LHCN-M2 (cell line): ENCODE measurements at regions not wholly inside any gene's neighbourhood (a gene's known extent, or its start where the extent isn't known, plus 50 kb on each side); places are given as distances from the start of the nearest gene placed in this dataset.

Source experiments
- DNase-seq: peaks from one replicate; pipeline ENCODE4 v3.0.0-alpha.2; 2012; ENCODE audit warnings: low read depth

DNA sequence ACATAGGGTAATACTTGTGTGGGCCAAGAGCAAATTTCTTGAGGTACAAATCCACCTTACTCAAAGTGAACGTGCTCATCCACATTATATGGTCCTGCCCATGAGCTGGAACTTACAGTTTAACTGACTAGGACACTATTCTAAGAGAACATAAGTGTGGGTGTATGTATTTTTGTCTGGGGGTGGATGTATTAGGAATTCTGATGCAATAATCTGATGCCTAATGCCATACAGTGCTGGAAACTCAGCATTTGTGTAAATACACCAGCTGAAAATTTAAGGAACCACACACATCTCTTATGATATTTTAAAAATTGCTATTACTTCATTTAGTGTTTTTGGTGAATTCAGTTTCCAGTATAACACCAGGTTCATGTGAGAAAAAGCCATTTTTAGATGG lies 1350.7 kb downstream of the ZPLD1 start:
- no peak for DNase-seq

DNA sequence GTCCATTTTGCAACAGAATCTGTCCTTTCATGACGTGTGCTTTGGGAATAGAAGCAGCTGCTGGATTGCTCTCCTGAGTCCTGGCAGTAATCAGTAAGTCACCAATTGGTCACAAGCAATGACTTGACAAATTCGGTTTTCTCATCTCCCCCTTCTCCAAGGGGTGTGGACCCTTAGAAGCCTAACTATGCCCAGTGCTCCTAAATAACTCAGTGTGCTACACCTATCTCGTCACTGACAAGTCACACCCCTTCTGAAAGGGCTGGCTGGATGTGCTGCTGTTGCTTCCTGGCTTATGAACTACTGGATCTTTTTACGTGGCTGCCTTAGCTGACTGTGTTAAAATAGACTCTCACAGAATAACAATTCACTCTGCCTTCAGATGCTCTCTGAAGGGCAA lies 1351.5 kb downstream of the ZPLD1 start:
- no peak for DNase-seq

DNA sequence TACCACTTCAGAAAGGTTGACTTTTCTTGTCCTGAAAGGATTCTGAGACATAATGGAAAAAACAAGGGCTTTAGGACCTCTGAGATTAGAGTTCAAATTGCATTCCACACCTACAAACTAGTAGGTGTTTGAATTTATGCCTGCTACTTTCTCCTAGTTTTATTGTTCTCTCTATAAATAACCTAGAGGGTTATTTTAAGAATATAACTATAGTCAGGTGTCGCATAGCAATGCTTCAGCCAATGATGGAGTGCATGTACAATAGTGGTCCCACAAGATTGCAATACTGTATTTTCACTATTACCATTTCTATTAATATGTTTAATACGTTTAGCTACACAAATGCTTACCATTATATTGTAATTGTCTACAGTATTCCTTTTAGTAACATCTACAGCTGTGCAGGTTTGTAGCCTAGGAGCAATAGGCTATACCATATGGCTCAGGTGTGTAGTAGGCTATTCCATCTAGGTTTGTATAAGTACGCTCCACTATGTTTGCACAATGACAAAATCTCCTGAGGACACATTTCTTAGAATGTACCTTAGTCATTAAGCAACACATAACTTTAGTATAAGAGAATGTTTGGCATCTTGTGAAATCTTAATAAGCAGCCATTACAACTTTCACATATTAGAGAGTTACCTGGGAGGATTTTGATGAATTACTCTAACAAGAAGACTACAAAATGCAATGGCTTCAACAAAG lies 1352.5 kb downstream of the ZPLD1 start:
- DNase-seq: no peak

DNA sequence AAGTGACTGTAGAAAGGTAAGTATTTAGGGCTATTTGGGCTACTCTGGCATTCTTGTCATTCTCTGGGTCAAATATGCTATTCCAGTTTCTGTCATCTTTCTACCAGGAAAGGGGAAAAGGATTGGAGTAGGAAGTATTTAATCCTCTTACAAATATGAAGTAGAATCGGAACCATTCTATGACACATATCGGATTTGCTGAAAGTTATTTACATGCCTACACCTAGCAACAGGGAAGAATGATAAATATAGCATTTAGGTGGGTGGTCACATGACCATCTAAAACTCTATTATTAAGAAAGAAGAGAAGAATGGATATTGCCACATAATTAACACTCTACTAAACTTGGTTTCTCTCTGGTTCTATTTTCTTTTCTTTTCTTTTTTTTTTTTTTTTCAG lies 1353.1 kb downstream of the ZPLD1 start:
- DNase-seq: no peak

DNA sequence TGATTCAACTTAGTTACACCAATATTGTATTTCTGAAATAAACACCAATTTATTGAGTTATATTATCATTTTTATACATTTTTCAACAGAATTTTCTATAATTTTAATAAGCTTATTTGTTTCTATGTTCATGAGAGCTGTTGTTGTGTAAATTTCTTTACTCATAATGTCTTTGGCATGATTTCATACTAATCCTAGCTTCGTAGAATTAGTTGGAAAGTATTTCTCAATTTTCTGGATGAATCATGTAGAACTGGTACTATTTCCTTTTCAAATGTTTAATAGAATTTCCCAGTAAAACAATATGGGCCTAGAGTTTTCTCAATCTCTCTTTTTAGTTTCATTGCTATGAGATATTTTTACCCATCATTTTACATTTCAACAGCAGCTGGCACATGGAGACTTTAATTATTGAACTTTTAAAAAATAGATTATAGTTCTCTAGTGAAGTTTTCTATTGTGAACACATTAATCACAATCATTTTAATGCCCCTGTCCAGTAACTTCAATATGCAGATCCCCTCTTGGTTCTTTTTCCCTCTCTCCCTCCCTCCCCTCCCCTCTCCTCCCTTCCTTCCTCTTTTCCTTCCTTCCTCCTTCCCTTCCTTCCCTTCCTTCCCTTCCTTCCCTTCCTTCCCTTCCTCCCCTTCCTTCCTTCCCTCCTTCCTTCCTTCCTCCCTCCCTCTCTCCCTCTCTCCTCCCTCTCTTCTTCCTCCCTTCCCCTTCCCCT lies 1357.1 kb downstream of the ZPLD1 start:
- DNase-seq: no peak

DNA sequence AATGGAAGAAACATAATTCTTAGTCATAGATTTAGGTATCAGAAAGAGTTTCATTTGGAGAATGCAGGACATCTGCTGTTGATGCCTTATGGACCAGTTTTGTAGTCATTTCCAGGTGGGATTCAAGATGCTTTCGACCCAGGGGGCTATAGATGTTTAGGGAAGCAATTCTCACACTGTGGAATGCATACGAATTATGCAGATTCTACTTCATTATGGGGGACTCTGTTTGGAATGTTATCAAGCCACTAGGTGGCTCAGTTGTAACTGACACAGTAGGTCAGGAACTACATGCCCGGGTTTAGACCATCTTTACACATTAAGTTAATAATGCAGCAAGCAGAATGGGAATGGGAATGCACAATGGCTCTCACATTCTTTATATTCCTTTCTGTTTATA lies 1359.8 kb downstream of the ZPLD1 start:
- no peak for DNase-seq

DNA sequence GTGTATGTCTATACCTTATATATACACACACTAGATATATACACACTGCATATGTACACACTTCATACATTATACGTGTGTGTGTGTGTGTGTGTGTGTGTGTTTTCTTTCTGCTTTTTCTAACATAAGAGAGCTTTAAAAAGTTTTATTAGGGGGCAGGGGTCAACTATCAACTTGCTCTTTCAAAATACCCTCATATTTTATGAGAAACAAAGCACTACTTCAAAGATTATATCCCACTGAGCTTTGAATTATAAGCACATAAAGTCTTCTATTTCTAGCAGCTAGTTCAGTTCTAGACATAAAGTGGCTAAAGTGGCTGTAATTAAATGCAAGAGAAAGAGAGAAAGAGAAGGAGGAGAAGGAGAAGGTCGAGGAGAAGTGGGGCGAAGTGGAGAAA lies 1361.3 kb downstream of the ZPLD1 start:
- DNase-seq: no peak

DNA sequence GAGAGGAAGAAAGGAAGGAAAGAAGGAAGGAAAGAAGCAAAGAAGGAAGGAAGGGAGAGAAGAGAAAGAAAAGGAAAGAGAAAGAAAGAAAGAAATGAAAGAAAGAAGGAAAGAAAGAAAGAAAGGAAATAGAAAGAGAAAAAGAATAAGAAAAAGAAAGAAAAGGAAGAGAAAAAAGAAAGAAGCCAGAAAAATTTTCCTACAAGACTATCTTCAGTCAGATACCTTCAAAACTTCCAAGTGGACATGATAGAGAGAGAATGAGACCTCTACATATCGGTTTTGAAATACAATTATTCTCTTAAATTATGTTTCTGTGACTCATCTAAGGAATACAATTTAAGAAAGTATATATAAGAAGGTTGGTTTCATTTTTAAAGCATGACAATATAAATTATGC lies 1369.0 kb downstream of the ZPLD1 start:
- no peak for DNase-seq

DNA sequence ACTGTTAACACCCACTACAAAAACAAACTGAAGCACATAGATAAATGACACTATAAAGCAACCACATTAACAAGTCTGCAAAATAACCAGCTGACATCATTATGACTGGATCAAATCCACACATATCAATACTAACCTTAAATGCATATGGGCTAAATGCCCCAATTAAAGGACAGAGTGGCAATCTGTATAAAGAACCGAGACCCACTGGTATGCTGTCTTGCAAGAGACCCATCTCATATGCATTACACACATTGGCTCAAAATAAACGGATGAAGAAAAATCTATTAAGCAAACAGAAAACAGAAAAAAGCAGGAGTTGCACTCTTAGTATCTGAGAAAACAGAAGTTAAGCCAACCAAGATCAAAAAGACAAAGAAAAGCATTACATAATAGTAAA lies 1375.4 kb downstream of the ZPLD1 start:
- DNase-seq: no peak

DNA sequence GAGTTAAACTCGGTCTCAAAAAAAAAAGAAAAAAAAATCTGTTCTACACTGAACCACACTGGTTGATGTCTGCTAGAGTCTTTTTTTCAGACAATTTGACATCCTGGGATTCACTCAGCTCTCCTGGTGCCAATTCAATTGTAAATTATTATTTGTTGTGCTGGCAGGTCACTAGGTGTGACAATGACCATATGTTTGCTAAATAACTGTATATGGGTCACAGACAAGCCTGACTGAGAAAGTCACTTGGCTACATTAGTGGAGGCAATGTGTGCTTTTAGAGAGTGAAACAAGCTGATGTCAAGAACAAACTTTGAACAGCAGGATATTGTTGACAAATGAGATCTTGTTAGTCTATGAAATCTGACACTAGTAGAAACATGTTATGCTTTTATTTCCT lies 1379.1 kb downstream of the ZPLD1 start:
- DNase-seq: no peak

DNA sequence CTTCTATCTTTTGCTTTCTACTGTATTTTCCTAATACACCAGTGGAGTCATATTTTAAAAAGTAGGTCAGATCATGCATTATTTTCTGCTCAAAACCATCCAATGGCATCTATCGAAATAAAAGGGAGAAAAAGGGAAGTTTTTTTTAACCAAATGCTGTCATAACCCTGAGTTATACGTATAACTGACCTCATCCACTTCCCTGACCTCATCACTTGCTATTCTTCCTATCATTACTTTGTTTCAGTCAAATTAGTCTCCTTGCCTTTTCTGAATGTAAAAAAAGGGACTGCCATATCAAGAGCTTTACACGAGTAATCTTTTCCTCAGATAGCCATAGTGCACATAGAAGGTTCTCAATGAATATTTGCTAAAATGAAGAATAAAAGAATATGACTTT lies 1383.6 kb downstream of the ZPLD1 start:
- no peak for DNase-seq

DNA sequence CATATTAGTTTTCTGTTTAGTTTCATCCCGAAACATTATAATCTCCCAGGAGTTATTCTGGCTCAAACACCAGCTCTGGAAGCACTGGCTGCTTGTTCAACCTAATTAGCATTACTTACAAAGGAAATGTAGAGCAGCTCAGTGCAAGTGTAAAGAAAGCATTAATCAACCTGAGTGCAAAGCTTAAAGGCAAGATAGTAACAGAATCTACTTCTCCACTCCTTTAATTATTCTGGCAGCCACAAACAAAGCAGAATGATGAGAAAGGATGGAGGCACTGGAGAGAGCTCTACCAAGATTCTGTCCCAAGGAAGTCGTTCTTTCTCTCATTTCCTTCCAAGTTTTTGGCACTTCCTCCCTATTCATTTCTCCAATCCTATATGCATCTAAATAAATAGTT lies 1384.0 kb downstream of the ZPLD1 start:
- DNase-seq: no peak

DNA sequence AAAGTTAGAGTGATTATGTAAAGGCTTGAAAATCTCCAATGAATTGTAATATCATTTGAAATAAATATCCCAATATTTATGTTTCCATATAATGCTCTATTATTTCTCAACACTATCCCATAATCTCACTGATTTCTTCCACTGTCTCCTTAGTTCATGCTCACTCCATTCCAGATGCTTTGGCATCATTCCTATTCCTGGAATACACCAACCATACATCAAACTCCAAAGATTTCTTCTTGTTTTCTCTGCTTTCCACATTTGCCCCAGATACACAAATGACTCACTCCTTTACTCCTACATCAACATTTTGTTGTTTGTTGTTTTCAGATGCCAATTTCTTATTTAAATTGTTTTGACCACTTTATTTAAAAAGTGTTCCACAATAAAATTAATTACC lies 1390.8 kb downstream of the ZPLD1 start:
- DNase-seq: no peak

DNA sequence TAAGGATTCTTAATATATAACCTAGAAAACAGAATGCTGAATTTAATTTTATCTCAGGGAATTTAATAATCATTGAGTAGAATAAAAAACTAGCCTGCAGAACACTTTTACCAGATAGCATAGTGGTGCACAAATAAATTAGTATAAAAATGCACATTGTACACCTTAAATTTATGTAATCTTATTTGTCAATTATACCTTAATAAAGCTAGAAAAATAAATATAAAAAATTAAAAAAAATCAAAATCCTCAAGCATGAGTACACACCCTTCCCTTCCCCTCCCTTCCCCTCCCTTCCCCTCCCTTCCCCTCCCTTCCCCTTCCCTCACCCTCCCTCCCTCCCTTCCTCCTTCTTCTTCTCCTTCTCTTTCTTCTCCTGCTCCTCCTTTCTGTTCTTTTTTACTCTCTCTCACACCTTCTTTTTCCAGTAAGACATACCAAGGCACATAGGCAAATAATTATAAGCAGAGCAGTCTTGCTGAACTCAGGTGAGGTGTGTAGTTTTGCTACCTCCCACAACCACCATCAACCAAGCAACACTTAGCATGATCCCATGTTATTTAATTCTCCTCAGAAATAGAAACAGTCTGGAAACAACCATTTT lies 1395.0 kb downstream of the ZPLD1 start:
- no peak for DNase-seq

DNA sequence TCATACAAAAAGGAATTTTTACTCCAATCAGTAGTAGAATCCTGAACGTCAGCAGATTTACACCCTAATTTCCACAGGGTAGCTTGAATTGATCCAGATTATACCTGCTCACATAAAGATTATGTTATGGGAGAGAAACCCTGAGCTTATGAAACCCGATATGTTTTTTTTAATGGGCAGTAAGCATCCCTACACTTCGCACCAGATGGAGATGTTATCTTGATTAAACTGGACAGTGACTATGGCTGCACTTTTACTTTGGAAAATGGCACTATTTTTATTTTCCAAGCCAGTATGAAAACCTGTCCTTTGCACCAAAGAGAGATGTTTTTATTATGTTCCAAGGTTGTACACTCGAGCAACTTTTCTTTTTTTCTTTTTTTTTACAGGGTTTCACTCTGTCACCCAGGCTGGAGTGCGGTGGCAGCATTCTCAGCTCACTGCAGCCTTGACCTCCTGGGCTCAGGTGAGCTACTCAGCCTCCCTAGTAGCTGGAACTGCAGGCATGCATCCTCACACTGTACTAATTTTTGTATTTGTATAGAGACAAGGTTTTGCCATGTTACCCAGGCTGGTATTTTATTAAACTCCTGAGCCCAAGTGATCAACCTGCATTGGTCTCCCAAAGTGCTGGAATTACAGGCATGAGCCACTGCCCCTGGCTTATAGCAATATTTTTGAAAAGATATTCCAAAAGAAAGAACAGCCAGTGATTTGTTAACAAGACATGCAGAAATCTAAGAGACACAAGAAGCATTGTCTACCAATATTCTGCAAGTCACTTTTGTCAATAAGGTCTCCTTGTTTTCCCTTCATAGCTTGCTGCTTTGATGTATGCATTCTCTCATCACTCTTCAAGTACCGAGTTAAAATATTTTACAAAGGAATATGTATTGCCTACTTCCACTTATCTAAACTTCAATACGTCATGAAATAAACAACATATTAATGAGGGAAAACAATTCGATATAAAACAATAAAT lies 1412.6 kb downstream of the ZPLD1 start:
- no peak for DNase-seq

DNA sequence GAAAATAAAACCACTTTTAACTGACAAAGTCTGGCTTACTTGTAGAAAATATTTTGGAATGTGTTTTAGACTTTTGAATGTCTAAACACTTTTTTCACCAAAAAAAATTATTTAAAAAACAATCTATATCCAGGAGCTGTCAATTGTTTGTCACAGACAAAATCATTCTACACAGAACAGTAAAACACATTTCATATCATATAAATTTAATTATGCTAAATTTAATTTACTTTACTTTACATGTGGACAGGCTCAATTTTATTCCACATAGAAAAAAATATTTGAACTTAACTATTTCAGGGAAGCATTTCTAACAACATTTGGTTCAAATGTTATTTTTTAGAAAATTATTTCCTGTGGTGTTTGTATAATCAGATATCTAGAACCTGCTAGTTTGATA lies 1417.0 kb downstream of the ZPLD1 start:
- DNase-seq: no peak

DNA sequence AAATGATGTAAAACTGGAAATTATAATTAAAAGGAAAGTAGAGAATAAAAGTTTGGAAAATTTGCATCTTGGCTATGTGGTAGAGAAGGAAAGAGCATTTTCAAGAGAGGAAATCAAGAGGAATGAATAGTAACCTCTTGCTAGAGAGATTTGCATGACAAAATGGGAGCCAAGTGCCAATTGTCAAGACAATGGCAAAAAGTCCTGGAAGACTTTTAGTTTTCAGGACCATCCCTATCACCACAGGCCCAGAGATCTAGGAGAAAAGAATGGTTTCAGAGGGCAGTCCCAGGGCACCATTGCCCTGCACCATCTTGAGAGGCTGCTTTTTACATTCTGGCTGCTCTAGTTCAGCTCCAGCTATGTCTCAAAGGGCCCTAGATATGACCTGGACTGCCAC lies 1427.6 kb downstream of the ZPLD1 start:
- no peak for DNase-seq

DNA sequence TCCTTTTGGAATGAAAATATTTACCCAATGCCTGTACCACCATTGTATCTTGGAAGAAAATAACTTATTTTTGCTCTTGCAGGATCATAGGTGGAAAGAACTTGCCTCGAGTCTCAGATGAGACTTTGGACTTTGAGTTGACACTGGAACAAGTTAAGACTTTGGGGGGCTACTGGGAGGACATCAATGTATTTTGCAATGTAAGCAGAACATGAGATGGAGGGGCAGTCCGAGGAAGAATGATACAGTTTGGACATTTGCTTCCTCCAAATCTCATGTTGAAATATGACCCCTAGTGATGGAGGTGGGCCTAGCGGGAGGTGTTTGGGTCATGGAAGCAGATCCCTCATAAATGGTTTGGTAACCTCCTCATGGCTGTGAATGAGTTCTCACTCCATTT lies 1428.6 kb downstream of the ZPLD1 start:
- no peak for DNase-seq

DNA sequence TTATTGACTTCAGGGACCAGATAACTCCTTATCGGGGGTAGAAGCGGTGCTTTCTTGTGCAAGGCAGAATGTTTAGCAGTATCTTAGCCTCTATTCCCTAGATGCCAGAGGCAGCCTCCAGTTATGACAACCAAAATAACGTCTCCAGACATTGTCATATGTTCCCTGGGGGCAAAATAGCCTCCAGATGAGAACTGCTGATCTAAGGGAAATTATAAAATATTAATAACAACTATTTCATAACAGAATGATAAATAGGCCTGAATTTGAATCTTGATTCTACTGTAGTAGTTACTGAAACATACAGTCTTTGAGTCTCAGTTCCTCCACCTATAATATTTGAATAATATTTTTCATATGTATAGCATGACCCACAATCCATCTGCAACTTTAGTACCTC lies 1431.3 kb downstream of the ZPLD1 start:
- no peak for DNase-seq

DNA sequence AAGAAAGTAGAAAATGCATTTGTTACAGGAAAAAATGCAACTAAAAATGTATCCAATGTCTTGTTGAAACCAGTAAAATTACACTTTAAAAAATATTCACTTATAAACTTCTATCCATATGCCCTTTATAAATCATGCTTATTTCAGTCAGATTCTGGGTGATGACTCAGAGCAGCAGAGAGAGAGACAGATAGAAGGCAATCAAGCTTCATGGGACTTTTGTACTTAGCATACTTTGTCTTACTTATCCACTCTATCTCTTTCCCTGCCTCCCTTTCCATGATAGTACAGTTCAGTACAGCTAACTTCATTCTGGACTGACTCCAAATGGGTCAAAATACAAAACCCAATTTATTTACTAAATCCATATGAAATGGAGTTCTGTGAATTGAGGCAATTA lies 1438.2 kb downstream of the ZPLD1 start:
- no peak for DNase-seq

DNA sequence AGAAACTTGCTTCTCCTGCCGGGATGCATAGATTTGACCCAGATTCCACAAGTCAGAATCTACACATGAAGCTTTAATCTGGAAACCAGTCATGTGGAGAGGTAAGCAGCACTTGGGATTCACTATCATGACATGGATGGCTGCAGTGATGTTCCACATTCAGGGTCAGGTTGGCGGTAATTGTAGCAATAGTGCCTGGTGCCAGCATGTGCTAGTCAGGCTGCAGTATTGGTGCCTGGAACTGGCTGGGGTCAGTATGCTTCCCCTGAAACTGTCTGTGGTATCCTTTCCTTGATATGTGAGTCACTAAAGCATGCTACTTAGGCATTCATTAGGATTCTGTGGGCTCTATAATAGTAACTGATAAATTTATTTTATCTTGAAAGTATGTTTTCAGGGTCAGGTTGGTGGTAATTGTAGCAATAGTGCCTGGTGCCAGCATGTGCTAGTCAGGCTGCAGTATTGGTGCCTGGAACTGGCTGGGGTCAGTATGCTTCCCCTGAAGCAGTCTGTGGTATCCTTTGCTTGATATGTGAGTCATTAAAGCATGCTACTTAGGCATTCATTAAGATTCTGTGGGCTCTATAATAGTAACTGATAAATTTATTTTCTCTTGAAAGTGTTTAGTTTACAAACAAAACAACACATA lies 1439.2 kb downstream of the ZPLD1 start:
- no peak for DNase-seq
